HG03432 (cell line): ENCODE measurements at regions not wholly inside any gene's neighbourhood (a gene's known extent, or its start where the extent isn't known, plus 50 kb on each side); places are given as distances from the start of the nearest gene placed in this dataset.

Source experiments
- ATAC-seq: cut with Tn5 transposase; IDR thresholded peaks from one replicate; pipeline ENCODE4 v1.9.1; 2021; ENCODE audit warnings: mild to moderate bottlenecking, moderate library complexity; ENCODE audit not compliant: unreplicated experiment

GRCh38 chr6:129920103-129920798, 59.1 kb upstream of the TMEM244 start:
- ATAC-seq = no peak

- ATAC-seq = no peak
Observed at GRCh38 chr6:129911732-129912131, 50.6 kb upstream of the TMEM244 start.
